ENCODE measurements at regions not wholly inside any gene's neighbourhood (a gene's known extent, or its start where the extent isn't known, plus 50 kb on each side); places are given as distances from the start of the nearest gene placed in this dataset.

DNA sequence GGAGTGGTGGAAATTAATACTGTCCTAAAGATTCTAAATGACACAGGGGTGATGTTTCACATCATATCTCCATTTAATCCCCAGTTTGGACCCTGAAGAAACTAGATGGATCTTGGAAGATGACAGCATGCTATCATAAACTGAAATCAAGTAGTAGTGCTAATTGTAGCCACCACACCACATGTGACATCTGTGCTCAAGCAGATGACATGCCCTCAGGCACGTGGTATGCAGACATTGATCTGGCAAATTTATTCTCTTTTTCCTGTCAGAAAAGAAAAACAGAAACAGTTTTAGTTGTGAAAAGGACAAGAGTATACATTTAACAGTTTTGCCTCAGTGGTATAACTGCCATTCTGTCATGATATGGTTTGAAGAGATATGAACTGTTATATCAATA, 52.9 kb upstream of the PGR start (continued):
- TF ChIP-seq, protein P1, sequence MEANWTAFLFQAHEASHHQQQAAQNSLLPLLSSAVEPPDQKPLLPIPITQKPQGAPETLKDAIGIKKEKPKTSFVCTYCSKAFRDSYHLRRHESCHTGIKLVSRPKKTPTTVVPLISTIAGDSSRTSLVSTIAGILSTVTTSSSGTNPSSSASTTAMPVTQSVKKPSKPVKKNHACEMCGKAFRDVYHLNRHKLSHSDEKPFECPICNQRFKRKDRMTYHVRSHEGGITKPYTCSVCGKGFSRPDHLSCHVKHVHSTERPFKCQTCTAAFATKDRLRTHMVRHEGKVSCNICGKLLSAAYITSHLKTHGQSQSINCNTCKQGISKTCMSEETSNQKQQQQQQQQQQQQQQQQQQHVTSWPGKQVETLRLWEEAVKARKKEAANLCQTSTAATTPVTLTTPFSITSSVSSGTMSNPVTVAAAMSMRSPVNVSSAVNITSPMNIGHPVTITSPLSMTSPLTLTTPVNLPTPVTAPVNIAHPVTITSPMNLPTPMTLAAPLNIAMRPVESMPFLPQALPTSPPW (CRISPR knock-in tag; IDR thresholded peaks at IDR 0.05) = no peak
- TF ChIP-seq TARDBP (IDR thresholded peaks at IDR 0.05) (no peak), TFAM (CRISPR knock-in tag; conservative IDR thresholded peaks at IDR 0.05) (no peak), CTCF (IDR thresholded peaks at IDR 0.05 in 2 of 3, conservative IDR thresholded peaks at IDR 0.05 in 1 of 3; ENCODE audit: insufficient read depth in 2 of 3, low read depth in 1 of 3, low read length in 3 of 3) (no peak), SNIP1 (IDR thresholded peaks at IDR 0.05; ENCODE audit: low read depth) (no peak)

- ChIA-PET POLR2A (no interaction called here), CTCF (ENCODE audit: low intra/inter-chr PET ratio) (no interaction called here)
- Histone ChIP-seq H3K4me2 (ENCODE audit: insufficient read depth, low read length) (no peak overlapping the region), H3K9me3 (replicated peaks; ENCODE audit: control insufficient read depth, insufficient read depth, low read depth, low read length) (no peaks in the 10 kb centered on the region), H2AFZ (ENCODE audit: low read depth, low read length) (no peak overlapping the region), H3K4me3 (no peak overlapping the region), H3K79me2 (ENCODE audit: control insufficient read depth, insufficient read depth, low read length) (no peaks in the 10 kb centered on the region), H3K27me3 (ENCODE audit: control insufficient read depth in 2 of 2, insufficient read depth in 2 of 2, low read length in 2 of 2) (no peaks in the 10 kb centered on the region), H3K4me1 (replicated peaks in 1 of 2; ENCODE audit: control insufficient read depth in 2 of 2, insufficient read depth in 2 of 2, low read length in 2 of 2) (no peaks in the 10 kb centered on the region), H3K27ac (ENCODE audit: extremely low read depth, low read depth, low read length) (no peak overlapping the region), H3K9ac (ENCODE audit: insufficient read depth in 1 of 2, low read depth in 2 of 2, low read length in 2 of 2) (no peak overlapping the region), H4K20me1 (replicated peaks; ENCODE audit: control insufficient read depth, insufficient read depth, low read length) (no peaks in the 10 kb centered on the region), H3K9me1 (ENCODE audit: control insufficient read depth, insufficient read depth, low read length) (no peaks in the 10 kb centered on the region), H3K36me3 (ENCODE audit: control insufficient read depth, insufficient read depth, low read length) (no peaks in the 10 kb centered on the region)
- BruUV-seq (replicated peaks) = no TSS peak
- FAIRE-seq (no peak), DNase-seq (ENCODE audit: extremely low read depth in 1 of 4, low spot score in 3 of 4) (no peak), ATAC-seq (no peak)
- WGBS (ENCODE audit: insufficient coverage, low coverage, missing lambda C conversion rate) = 29% methylated on average over 1 of the region's 1 CpG
- intact Hi-C loops (cut with micrococcal nuclease) = no loop called here
- in situ Hi-C loops (cut with MboI) = no loop called here
- TF ChIP-seq NR2C1 (IDR thresholded peaks at IDR 0.05) = no peak
- TF ChIP-seq NR2C1 (tag; IDR thresholded peaks at IDR 0.05) = no peak
- TF ChIP-seq ZNF668 (CRISPR knock-in tag; IDR thresholded peaks at IDR 0.05) = no peak
- no peak for TF ChIP-seq ZBTB40 (IDR thresholded peaks at IDR 0.05)
- TF ChIP-seq ZBTB40 (CRISPR knock-in tag; IDR thresholded peaks at IDR 0.05) = no peak
- no peak for TF ChIP-seq NEUROD1 (IDR thresholded peaks at IDR 0.05; ENCODE audit: borderline replicate concordance, low read depth, low read length, partially characterized antibody)
These were observed 50.9 kb upstream of the PGR start for GRCh38 chr11:101180481-101180880.
